ENCODE measurements at regions not wholly inside any gene's neighbourhood (a gene's known extent, or its start where the extent isn't known, plus 50 kb on each side); places are given as distances from the start of the nearest gene placed in this dataset.

DNA sequence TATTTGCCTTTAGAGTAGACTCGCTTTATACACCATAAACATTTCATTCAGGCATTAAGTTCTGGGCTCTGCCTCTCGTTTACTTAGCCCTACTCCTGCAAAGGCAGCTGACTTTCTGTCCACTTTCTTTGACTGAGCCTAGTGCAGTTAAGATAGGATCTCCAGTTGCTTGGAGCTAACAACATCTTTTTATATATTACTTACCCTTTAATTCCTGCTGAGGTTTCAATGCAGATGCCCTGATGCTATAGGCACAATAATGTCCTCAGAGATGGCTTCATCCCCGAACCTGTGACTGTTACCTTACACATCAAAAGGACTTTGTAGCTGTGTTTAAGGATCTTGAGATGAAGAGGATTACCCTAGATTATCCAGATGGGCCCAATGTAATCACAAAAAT is 505.8 kb upstream of the TNP1 start:
- CTCF ChIA-PET, result no interaction called here
- in situ Hi-C loops (cut with HindIII; ENCODE audit: low pct_unique_long_range_greater_than_20kb, low sequenced_read_pairs) (no loop called here), intact Hi-C loops (cut with micrococcal nuclease; ENCODE audit: unreplicated experiment) (no loop called here)
- no TSS peak for BruUV-seq (replicated peaks)
- Histone ChIP-seq H3K27me3 (ENCODE audit: control insufficient read depth, insufficient read depth, low read length) (no peaks in the 10 kb centered on the region), H3K27ac (ENCODE audit: low read length) (no peak overlapping the region), H3K4me1 (ENCODE audit: control insufficient read depth, insufficient read depth, low read length) (no peaks in the 10 kb centered on the region), H3K9me3 (ENCODE audit: control insufficient read depth, insufficient read depth, low read depth, low read length) (no peaks in the 10 kb centered on the region), H3K36me3 (ENCODE audit: control insufficient read depth, insufficient read depth, low read length) (no peaks in the 10 kb centered on the region), H3K4me3 (ENCODE audit: low read depth in 2 of 2, low read length in 2 of 2) (no peak overlapping the region)
- ATAC-seq (no peak), DNase-seq (ENCODE audit: low read depth, low spot score) (no peak)
- POLR2A ChIA-PET, result no interaction called here
- TF ChIP-seq, protein P1, sequence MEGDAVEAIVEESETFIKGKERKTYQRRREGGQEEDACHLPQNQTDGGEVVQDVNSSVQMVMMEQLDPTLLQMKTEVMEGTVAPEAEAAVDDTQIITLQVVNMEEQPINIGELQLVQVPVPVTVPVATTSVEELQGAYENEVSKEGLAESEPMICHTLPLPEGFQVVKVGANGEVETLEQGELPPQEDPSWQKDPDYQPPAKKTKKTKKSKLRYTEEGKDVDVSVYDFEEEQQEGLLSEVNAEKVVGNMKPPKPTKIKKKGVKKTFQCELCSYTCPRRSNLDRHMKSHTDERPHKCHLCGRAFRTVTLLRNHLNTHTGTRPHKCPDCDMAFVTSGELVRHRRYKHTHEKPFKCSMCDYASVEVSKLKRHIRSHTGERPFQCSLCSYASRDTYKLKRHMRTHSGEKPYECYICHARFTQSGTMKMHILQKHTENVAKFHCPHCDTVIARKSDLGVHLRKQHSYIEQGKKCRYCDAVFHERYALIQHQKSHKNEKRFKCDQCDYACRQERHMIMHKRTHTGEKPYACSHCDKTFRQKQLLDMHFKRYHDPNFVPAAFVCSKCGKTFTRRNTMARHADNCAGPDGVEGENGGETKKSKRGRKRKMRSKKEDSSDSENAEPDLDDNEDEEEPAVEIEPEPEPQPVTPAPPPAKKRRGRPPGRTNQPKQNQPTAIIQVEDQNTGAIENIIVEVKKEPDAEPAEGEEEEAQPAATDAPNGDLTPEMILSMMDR (IDR thresholded peaks at IDR 0.05), result no peak
- TF ChIP-seq SIN3A (IDR thresholded peaks at IDR 0.05; ENCODE audit: borderline replicate concordance, insufficient read depth, low read depth, low read length) (no peak), TCF7L2 (IDR thresholded peaks at IDR 0.05; ENCODE audit: low read depth, low read length) (no peak), POLR2AphosphoS5 (IDR thresholded peaks at IDR 0.05; ENCODE audit: low read depth, low read length) (no peak)
- TF ChIP-seq, protein P2, sequence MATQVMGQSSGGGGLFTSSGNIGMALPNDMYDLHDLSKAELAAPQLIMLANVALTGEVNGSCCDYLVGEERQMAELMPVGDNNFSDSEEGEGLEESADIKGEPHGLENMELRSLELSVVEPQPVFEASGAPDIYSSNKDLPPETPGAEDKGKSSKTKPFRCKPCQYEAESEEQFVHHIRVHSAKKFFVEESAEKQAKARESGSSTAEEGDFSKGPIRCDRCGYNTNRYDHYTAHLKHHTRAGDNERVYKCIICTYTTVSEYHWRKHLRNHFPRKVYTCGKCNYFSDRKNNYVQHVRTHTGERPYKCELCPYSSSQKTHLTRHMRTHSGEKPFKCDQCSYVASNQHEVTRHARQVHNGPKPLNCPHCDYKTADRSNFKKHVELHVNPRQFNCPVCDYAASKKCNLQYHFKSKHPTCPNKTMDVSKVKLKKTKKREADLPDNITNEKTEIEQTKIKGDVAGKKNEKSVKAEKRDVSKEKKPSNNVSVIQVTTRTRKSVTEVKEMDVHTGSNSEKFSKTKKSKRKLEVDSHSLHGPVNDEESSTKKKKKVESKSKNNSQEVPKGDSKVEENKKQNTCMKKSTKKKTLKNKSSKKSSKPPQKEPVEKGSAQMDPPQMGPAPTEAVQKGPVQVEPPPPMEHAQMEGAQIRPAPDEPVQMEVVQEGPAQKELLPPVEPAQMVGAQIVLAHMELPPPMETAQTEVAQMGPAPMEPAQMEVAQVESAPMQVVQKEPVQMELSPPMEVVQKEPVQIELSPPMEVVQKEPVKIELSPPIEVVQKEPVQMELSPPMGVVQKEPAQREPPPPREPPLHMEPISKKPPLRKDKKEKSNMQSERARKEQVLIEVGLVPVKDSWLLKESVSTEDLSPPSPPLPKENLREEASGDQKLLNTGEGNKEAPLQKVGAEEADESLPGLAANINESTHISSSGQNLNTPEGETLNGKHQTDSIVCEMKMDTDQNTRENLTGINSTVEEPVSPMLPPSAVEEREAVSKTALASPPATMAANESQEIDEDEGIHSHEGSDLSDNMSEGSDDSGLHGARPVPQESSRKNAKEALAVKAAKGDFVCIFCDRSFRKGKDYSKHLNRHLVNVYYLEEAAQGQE (IDR thresholded peaks at IDR 0.05; ENCODE audit: insufficient read depth in 1 of 2, low read depth in 2 of 2, low read length in 1 of 2), result no peak

DNA sequence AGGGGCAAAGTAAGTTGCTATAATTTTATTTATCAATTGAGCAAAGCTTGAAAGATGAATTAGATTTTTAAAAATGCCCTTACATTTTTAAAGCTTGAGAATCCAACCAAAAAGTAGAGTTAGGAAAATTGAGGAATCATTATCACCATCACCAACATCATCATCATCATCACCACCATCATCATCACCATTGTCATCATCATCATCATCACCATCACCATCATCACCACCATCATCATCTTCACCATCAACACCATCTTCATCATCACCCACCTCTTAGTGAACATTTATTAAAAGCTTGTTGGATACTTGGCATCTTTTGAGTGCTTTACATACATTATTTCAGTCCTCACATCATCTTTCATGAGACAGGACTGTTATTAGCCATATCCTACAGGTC is 504.4 kb upstream of the TNP1 start:
- intact Hi-C loops (cut with micrococcal nuclease; ENCODE audit: unreplicated experiment) (no loop called here), in situ Hi-C loops (cut with HindIII; ENCODE audit: low pct_unique_long_range_greater_than_20kb, low sequenced_read_pairs) (no loop called here)
- ATAC-seq (no peak), DNase-seq (ENCODE audit: low read depth, low spot score) (no peak)
- H3K9me3 ChIP-seq (ENCODE audit: control insufficient read depth, insufficient read depth, low read depth, low read length), result no peaks in the 10 kb centered on the region
- ChIA-PET POLR2A (no interaction called here), CTCF (no interaction called here)
- no peaks in the 10 kb centered on the region for H3K36me3 ChIP-seq (ENCODE audit: control insufficient read depth, insufficient read depth, low read length)
- H3K4me1 ChIP-seq (ENCODE audit: control insufficient read depth, insufficient read depth, low read length), result no peaks in the 10 kb centered on the region
- H3K4me3 ChIP-seq (ENCODE audit: low read depth in 2 of 2, low read length in 2 of 2), result no peak overlapping the region
- no peaks in the 10 kb centered on the region for H3K27me3 ChIP-seq (ENCODE audit: control insufficient read depth, insufficient read depth, low read length)
- no peak overlapping the region for H3K27ac ChIP-seq (ENCODE audit: low read length)
- no peak for TF ChIP-seq POLR2AphosphoS5 (IDR thresholded peaks at IDR 0.05; ENCODE audit: low read depth, low read length)
- TF ChIP-seq, protein P2 (IDR thresholded peaks at IDR 0.05; ENCODE audit: insufficient read depth in 1 of 2, low read depth in 2 of 2, low read length in 1 of 2), result no peak
- no peak for TF ChIP-seq TCF7L2 (IDR thresholded peaks at IDR 0.05; ENCODE audit: low read depth, low read length)
- TF ChIP-seq SIN3A (IDR thresholded peaks at IDR 0.05; ENCODE audit: borderline replicate concordance, insufficient read depth, low read depth, low read length), result no peak
- TF ChIP-seq, protein P1 (IDR thresholded peaks at IDR 0.05), result no peak
- BruUV-seq (replicated peaks), result no TSS peak

All from Panc1 (cell line).